Spleen (tissue), 11 donors: ENCODE measurements at regions not wholly inside any gene's neighbourhood (a gene's known extent, or its start where the extent isn't known, plus 50 kb on each side); places are given as distances from the start of the nearest gene placed in this dataset.

Experiments
- DNase-seq: peaks from one replicate; pipeline ENCODE4 v3.0.0-alpha.2; 2020
- H3K27ac ChIP-seq, 8 donors: fragments of 200-600 bp; sonication (generic) in 7 of 8; 1 replicate in 4 of 8; 2 replicates in 4 of 8; pipeline versions ENCODE4 v1.5.0 to v1.8.0; 2016 to 2021; ENCODE audit warnings: inconsistent platforms in 4 of 8, mild to moderate bottlenecking in 4 of 8, moderate library complexity in 1 of 8
- H3K27me3 ChIP-seq, 7 donors: fragments of 200-600 bp; sonication (generic) in 6 of 7; replicated peaks in 1 of 7; 1 replicate in 4 of 7; 2 replicates in 3 of 7; pipeline versions ENCODE4 v1.5.0 to v1.8.0; 2016 to 2021; ENCODE audit warnings: inconsistent platforms in 3 of 7, mild to moderate bottlenecking in 1 of 7
- H3K36me3 ChIP-seq, 6 donors: fragments of 200-600 bp; sonication (generic) in 5 of 6; 1 replicate in 4 of 6; 2 replicates in 2 of 6; pipeline versions ENCODE4 v1.5.0 to v1.8.0; 2016 to 2021; ENCODE audit warnings: inconsistent platforms in 2 of 6
- H3K4me1 ChIP-seq, 6 donors: fragments of 200-600 bp; sonication (generic) in 5 of 6; 1 replicate in 3 of 6; 2 replicates in 3 of 6; pipeline versions ENCODE4 v1.5.0 to v1.8.0; 2016 to 2021; ENCODE audit warnings: inconsistent platforms in 3 of 6
- H3K4me3 ChIP-seq, 8 donors: fragments of 200-600 bp; sonication (generic) in 7 of 8; 1 replicate in 4 of 8; 2 replicates in 4 of 8; pipeline versions ENCODE4 v1.5.0 to v1.8.0; 2016 to 2021; ENCODE audit warnings: inconsistent platforms in 4 of 8, mild to moderate bottlenecking in 4 of 8, moderate library complexity in 2 of 8
- H3K9me3 ChIP-seq, 8 donors: fragments of 200-600 bp; sonication (generic) in 7 of 8; 1 replicate in 4 of 8; 2 replicates in 4 of 8; pipeline versions ENCODE4 v1.5.0 to v1.8.0; 2016 to 2021; ENCODE audit warnings: inconsistent platforms in 4 of 8
- POLR2A ChIP-seq, 3 donors: fragments of 450-650 bp; IDR thresholded peaks; one replicate each; pipeline ENCODE4 v1.5.1; 2017; ENCODE audit warnings: antibody characterized with exemption in 3 of 3, mild to moderate bottlenecking in 1 of 3
- POLR2AphosphoS5 ChIP-seq, 3 donors: sonication (generic); formaldehyde crosslinking; IDR thresholded peaks; one replicate each; pipeline ENCODE4 v1.5.1; 2017; ENCODE audit warnings: antibody characterized with exemption in 3 of 3
- WGBS, 5 donors: extraction: QIAGEN DNeasy Blood & Tissue Kit in 3 of 5; methylation state at CpG; one replicate each; pipeline versions ENCODE4 v1.1.5 to v1.1.7; 2013 to 2018; 5-methylcytosine and 5-hydroxymethylcytosine counted together
- intact Hi-C: fragments of 100-400 bp; cut with DNase I; formaldehyde crosslinking; loops from one replicate; pipeline ENCODE4 v1.15.0; 2023; ENCODE audit warnings: low total_unique reads
- TF ChIP-seq, protein P1 (sequence below), 11 experiments: fragments of 200-600 bp in 7 of 11; fragments of 450-650 bp in 4 of 11; sonication (generic) in 4 of 11; IDR thresholded peaks in 8 of 11; conservative IDR thresholded peaks in 3 of 11; 1 replicate in 7 of 11; 2 replicates in 4 of 11; pipeline versions ENCODE4 v1.4.0 to v1.8.0; 2016 to 2021; ENCODE audit warnings: antibody characterized with exemption in 11 of 11, inconsistent platforms in 4 of 11, mild to moderate bottlenecking in 1 of 11
- donor health status: healthy with polysubstance abuse.
- donor health status: DM: no; HTN: no; CAD: no; lungs with moderate emphysema.
- donor health status: DM: no; HTN: no; CAD: no.
- donor health status: Bipolar disorder and iron deficiency.
- donor health status: healthy.
- donor health status: DM: no; HTN: no; CAD: no.
- donor health status: DM: yes; HTN: yes; CAD: no.

DNA sequence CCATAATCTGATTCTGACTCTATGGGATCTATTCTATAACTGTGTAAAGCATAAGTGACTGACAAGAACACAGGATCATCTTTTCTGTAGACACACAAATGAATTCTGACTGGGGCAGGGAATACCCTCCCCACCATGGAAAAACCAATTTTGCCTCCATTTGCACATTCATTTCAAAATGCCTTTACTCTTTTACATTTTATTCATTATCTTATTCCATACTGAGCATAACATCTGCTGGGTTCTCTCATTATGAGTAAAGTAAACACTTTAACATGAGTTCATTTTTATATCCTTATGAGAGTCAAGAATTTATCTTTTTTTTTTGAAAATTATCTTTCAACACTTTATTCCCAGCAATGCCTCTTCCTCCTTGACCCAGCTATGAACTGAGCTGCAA, 163.5 kb downstream of the RNF152 start:
- Histone ChIP-seq H3K27ac (no peak overlapping the region), H3K4me3 (no peak overlapping the region), H3K27me3 (peaks cover 0 to 5% (median 0%) of the 10 kb centered on the region in 7 donors), H3K36me3 (no peaks in the 10 kb centered on the region), H3K4me1 (peaks cover 0 to 6% (median 0%) of the 10 kb centered on the region in 6 donors), H3K9me3 (peaks cover 0 to 7% (median 0%) of the 10 kb centered on the region in 8 donors)
- no peak for DNase-seq
- intact Hi-C loops, result no loop called here
- TF ChIP-seq, protein P1, sequence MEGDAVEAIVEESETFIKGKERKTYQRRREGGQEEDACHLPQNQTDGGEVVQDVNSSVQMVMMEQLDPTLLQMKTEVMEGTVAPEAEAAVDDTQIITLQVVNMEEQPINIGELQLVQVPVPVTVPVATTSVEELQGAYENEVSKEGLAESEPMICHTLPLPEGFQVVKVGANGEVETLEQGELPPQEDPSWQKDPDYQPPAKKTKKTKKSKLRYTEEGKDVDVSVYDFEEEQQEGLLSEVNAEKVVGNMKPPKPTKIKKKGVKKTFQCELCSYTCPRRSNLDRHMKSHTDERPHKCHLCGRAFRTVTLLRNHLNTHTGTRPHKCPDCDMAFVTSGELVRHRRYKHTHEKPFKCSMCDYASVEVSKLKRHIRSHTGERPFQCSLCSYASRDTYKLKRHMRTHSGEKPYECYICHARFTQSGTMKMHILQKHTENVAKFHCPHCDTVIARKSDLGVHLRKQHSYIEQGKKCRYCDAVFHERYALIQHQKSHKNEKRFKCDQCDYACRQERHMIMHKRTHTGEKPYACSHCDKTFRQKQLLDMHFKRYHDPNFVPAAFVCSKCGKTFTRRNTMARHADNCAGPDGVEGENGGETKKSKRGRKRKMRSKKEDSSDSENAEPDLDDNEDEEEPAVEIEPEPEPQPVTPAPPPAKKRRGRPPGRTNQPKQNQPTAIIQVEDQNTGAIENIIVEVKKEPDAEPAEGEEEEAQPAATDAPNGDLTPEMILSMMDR (IDR thresholded peaks at IDR 0.05 in 8 of 11, conservative IDR thresholded peaks at IDR 0.05 in 3 of 11), result no peak
- no peak for TF ChIP-seq POLR2A (IDR thresholded peaks at IDR 0.05)
- TF ChIP-seq POLR2AphosphoS5 (IDR thresholded peaks at IDR 0.05), result no peak

DNA sequence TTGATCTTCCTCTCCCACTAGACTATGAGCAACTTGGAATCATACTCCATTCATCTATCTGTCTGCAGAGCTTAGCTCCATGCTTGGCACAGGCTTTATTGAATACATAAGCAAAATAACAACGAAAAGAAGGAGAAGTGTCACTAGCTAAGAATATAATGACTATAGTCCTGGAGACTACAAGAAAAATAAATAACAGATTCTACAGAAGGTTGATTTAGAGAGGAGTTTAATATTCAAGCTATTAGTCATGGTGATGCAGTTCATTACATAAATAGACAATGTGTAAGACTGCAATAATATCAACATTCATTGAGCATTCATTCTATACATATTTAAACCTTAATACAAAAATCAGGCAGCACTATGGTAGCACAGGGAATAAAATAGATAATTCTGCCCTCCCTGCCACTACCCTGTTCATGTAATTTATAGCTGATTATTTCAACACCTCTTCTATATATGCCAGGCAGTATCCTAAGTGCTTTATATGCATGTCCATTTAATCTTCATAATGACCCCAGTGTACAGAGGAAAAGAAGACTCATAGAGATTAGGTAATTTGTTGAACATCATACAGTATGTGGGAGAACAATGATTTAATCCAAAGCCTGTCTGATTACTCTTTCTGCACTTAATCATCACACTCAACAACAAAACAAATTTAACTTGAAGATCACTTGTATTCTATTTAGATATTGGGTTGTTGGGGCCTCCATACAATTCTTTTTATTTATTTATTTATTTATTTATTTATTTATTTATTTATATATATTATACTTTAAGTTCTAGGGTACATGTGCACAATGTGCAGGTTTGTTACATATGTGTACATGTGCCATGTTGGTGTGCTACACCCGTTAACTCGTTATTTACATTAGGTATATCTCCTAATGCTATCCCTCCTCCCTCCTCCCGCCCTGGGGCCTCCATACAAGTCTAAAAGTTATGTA, 165.3 kb downstream of the RNF152 start:
- Histone ChIP-seq H3K27ac (no peak overlapping the region), H3K9me3 (peaks cover 0 to 7% (median 0%) of the 10 kb centered on the region in 8 donors), H3K4me1 (peaks cover 0 to 3% (median 0%) of the 10 kb centered on the region in 6 donors), H3K36me3 (no peaks in the 10 kb centered on the region), H3K27me3 (peaks cover 0 to 4% (median 0%) of the 10 kb centered on the region in 7 donors), H3K4me3 (no peak overlapping the region)
- TF ChIP-seq POLR2AphosphoS5 (IDR thresholded peaks at IDR 0.05), result no peak
- no peak for DNase-seq
- intact Hi-C loops, result no loop called here
- 78 to 91% (median 85%) methylated on average over 4 of the region's 4 CpGs for WGBS, 5 donors

DNA sequence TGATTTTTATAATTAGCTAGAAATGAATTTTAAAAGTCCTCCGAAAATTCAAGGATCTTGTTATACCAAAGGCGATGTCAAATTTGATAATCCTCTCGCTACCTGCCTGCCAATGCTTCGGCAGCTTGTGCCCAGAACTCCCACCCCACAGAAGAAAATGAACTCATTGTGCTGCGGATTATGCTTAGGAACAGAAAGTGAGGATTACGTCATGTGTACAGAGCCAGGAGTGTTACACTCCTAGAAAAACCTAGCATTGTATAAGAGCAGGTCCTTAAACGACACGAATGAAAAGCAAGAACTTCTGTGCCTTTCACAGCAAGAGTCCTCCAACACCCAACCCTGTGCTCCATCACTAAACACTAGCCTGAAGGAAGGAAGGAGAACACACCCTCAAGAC, 168.3 kb downstream of the RNF152 start:
- Histone ChIP-seq H3K4me3 (no peak overlapping the region), H3K27me3 (peaks cover 0 to 4% (median 0%) of the 10 kb centered on the region in 7 donors), H3K9me3 (peaks cover 0 to 7% (median 0%) of the 10 kb centered on the region in 8 donors), H3K4me1 (no peaks in the 10 kb centered on the region), H3K36me3 (no peaks in the 10 kb centered on the region), H3K27ac (no peak overlapping the region)
- intact Hi-C loops, result no loop called here
- no peak for DNase-seq
- TF ChIP-seq POLR2AphosphoS5 (IDR thresholded peaks at IDR 0.05), result no peak
- TF ChIP-seq, protein P1 (IDR thresholded peaks at IDR 0.05 in 8 of 11, conservative IDR thresholded peaks at IDR 0.05 in 3 of 11), result no peak
- WGBS, 5 donors, result 80 to 91% (median 89%) methylated on average over 8 of the region's 8 CpGs

DNA sequence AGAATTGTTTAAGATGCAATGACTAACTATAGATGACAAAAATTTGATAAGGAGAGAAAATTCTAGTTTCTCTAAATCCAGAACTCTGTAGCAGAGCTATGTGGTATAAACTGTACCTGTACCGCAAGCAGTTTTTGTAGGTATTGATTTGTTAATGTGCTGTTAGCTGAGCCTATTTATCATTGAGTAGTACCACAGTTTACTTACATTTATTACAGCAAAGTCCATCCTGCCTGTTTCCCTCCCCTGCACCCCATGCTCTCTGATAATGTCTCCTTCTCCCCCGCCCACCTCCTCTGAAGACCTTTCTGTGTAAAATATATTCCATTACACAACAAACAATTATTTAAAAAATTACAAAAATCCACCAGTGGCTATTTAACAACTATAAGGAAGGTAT, 170.6 kb downstream of the RNF152 start:
- Histone ChIP-seq H3K36me3 (no peaks in the 10 kb centered on the region), H3K4me3 (no peak overlapping the region), H3K27ac (no peak overlapping the region), H3K27me3 (no peaks in the 10 kb centered on the region), H3K4me1 (no peaks in the 10 kb centered on the region), H3K9me3 (peaks cover 0 to 7% (median 0%) of the 10 kb centered on the region in 8 donors)
- no peak for DNase-seq
- 89 to 92% (median 91%) methylated on average over 2 of the region's 2 CpGs for WGBS, 5 donors
- intact Hi-C loops, result no loop called here
- TF ChIP-seq, protein P1 (IDR thresholded peaks at IDR 0.05 in 8 of 11, conservative IDR thresholded peaks at IDR 0.05 in 3 of 11), result no peak
- TF ChIP-seq POLR2A (IDR thresholded peaks at IDR 0.05), result no peak
